ENCODE measurements at regions not wholly inside any gene's neighbourhood (a gene's known extent, or its start where the extent isn't known, plus 50 kb on each side); places are given as distances from the start of the nearest gene placed in this dataset.

DNA sequence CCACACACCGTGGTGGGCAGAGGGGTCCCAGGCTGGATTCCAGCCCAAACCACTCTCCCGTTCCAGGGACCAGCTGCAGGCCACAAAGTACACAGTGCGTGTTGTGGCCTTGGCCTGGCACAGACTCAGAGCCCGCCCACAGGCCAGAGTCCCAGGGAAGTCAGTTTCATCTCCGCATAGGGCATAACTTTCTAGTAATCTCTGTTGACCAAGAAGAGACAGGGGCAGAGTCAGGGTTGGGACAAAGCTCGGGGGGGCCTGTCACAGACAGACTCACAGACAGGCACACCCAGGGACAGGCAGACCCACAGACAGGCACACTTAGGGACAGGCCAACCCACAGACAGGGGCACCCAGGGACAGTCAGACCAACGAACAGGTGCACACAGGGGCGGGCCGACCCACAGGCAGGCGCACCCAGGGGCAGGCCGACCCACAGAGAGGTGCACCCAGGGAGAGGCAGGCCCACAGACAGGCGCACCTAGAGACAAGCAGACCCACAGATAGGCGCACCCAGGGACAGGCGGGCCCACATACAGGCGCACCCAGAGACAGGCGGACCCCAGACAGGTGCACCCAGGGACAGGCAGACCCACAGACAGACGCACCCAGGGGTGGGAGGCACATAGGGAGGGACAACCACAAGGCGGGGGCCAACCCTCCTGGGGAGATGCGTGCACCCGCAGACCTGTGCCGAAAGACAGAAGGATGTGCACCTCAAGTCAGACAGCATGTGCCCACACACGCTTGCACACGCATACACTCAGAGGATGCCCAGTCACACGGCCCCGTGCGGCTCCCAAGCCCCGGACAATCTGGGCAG lies 323.3 kb upstream of the RTL1 start:
- no peaks in the 10 kb centered on the region for H3K9me3 ChIP-seq (ENCODE audit: low read depth, low read length, poor library complexity, severe bottlenecking)
- ChIA-PET CTCF (no interaction called here), POLR2A (ENCODE audit: low non-redundant PET) (no interaction called here)
- no peak for DNase-seq (ENCODE audit: low spot score)
- no peak overlapping the region for H3K27ac ChIP-seq (ENCODE audit: low read depth, low read length, poor library complexity, severe bottlenecking)
- no peaks in the 10 kb centered on the region for H3K27me3 ChIP-seq (replicated peaks; ENCODE audit: insufficient read depth, low read depth, low read length, poor library complexity)
- no peak overlapping the region for H3K4me3 ChIP-seq (ENCODE audit: low read depth, low read length, poor library complexity, severe bottlenecking)
- intact Hi-C loops (cut with micrococcal nuclease; ENCODE audit: unreplicated experiment) = no loop called here
- no TSS peak for BruUV-seq (replicated peaks)
- no peak for TF ChIP-seq EZH2 (IDR thresholded peaks at IDR 0.05; ENCODE audit: borderline replicate concordance, low read depth, low read length, poor library complexity, severe bottlenecking)
- TF ChIP-seq CTCF (conservative IDR thresholded peaks at IDR 0.05; ENCODE audit: low read depth, low read length) = no peak
- no peaks in the 10 kb centered on the region for H3K36me3 ChIP-seq (ENCODE audit: insufficient read depth, low read length, poor library complexity, severe bottlenecking)
- no peaks in the 10 kb centered on the region for H3K4me1 ChIP-seq (ENCODE audit: insufficient read depth, low read length, poor library complexity, severe bottlenecking)

DNA sequence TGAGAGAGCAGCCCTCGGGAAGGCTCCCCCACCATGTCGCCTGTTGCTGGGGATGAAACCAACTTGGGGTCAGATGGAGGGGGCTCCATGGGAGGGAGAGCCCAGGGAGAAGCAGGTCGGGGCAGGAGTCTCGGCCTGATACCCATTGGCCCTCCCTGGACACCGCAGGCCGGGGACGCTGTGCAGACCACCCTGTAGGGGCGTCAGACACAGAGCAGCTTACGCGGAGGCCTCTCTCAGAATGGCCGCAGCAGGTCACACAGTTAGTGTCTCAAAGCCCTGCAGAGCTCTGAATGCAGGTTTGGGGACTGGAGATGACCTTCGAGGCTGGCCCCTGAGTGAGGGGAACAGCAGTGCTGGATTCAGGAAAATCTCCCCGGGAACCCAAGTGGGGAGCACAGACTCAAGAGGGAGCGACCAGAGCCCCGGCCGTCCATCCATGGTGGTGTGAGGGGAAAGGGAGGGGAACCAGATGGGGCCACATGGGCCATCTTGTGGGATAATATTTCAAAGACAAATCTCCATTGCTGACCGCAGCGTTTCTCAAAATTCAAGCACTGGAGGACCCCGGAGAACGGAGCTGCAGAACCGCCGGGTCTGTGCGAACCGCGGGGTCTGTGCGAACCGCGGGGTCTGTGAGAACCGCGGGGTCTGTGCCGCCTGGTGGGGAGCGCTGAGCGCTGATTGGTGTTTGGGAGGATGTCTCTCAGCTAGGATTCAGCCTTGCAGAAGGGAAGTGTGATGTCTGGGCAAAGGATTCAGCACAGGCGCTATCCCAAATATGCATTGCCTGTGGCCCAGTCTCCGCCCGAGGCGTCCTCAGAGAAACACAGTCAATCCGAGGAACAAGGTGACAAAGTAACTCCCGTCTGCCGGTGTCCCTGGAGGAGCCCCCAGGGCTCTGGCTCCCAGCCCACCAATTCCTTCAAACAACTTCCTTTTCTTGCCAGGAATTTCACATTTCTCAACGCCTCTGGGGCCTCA lies 324.4 kb upstream of the RTL1 start:
- ChIA-PET POLR2A (ENCODE audit: low non-redundant PET) (no interaction called here), CTCF (no interaction called here)
- no peaks in the 10 kb centered on the region for H3K27me3 ChIP-seq (replicated peaks; ENCODE audit: insufficient read depth, low read depth, low read length, poor library complexity)
- H3K27ac ChIP-seq (ENCODE audit: low read depth, low read length, poor library complexity, severe bottlenecking) = no peak overlapping the region
- H3K4me1 ChIP-seq (ENCODE audit: insufficient read depth, low read length, poor library complexity, severe bottlenecking) = no peaks in the 10 kb centered on the region
- intact Hi-C loops (cut with micrococcal nuclease; ENCODE audit: unreplicated experiment) = no loop called here
- no peaks in the 10 kb centered on the region for H3K9me3 ChIP-seq (ENCODE audit: low read depth, low read length, poor library complexity, severe bottlenecking)
- BruUV-seq (replicated peaks) = no TSS peak
- H3K4me3 ChIP-seq (ENCODE audit: low read depth, low read length, poor library complexity, severe bottlenecking) = no peak overlapping the region
- TF ChIP-seq CTCF (conservative IDR thresholded peaks at IDR 0.05; ENCODE audit: low read depth, low read length) = no peak
- TF ChIP-seq EZH2 (IDR thresholded peaks at IDR 0.05; ENCODE audit: borderline replicate concordance, low read depth, low read length, poor library complexity, severe bottlenecking) = no peak
- no peak for DNase-seq (ENCODE audit: low spot score)
- H3K36me3 ChIP-seq (ENCODE audit: insufficient read depth, low read length, poor library complexity, severe bottlenecking) = no peaks in the 10 kb centered on the region

DNA sequence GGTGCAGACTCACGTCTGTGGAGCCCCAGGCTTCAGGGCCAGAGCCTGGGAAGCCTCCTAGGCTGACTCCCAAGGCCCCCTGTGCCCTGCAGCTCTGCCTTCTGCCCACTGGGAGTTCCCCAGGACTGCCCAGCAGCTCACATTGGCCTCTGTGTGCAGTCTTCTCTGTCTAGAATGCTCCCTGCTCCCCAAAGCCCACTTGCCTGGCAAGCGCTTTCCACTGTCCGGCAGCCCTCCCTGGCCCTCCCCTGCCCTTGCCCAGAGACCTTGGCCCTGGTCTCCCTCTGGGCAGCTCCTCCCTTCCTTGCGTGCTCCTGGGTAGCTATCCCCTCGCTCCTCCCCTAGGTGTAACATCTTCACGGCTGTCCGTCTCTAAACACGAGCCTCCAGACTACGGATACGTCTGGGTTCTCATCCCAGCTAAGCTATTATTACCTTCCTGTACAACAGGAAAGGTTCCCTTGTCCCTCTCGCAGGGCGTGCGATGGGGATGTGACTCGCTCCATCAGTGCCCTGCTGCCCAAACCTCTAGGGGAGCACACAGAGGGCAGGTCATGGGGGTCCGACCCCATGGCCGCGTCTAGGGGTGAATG lies 325.5 kb upstream of the RTL1 start:
- POLR2A ChIA-PET (ENCODE audit: low non-redundant PET) = no interaction called here
- BruUV-seq (replicated peaks) = no TSS peak

More for the DNA sequence above, 325.5 kb upstream of the RTL1 start:
- H3K4me1 ChIP-seq (ENCODE audit: insufficient read depth, low read length, poor library complexity, severe bottlenecking) = no peaks in the 10 kb centered on the region
- no peaks in the 10 kb centered on the region for H3K9me3 ChIP-seq (ENCODE audit: low read depth, low read length, poor library complexity, severe bottlenecking)
- H3K4me3 ChIP-seq (ENCODE audit: low read depth, low read length, poor library complexity, severe bottlenecking) = no peak overlapping the region
- H3K27ac ChIP-seq (ENCODE audit: low read depth, low read length, poor library complexity, severe bottlenecking) = no peak overlapping the region
- TF ChIP-seq EZH2 (IDR thresholded peaks at IDR 0.05; ENCODE audit: borderline replicate concordance, low read depth, low read length, poor library complexity, severe bottlenecking) (no peak), CTCF (conservative IDR thresholded peaks at IDR 0.05; ENCODE audit: low read depth, low read length) (no peak)
- no peaks in the 10 kb centered on the region for H3K36me3 ChIP-seq (ENCODE audit: insufficient read depth, low read length, poor library complexity, severe bottlenecking)
- no peak for DNase-seq (ENCODE audit: low spot score)
- no peaks in the 10 kb centered on the region for H3K27me3 ChIP-seq (replicated peaks; ENCODE audit: insufficient read depth, low read depth, low read length, poor library complexity)
- CTCF ChIA-PET = no interaction called here
- intact Hi-C loops (cut with micrococcal nuclease; ENCODE audit: unreplicated experiment) = no loop called here

Measured in A673 (cell line).